HG03039 (cell line): ENCODE measurements at regions not wholly inside any gene's neighbourhood (a gene's known extent, or its start where the extent isn't known, plus 50 kb on each side); places are given as distances from the start of the nearest gene placed in this dataset.

Experiments used
- ATAC-seq: cut with Tn5 transposase; IDR thresholded peaks from one replicate; pipeline ENCODE4 v1.9.1; 2021; ENCODE audit warnings: mild to moderate bottlenecking, moderate library complexity; ENCODE audit not compliant: unreplicated experiment

DNA sequence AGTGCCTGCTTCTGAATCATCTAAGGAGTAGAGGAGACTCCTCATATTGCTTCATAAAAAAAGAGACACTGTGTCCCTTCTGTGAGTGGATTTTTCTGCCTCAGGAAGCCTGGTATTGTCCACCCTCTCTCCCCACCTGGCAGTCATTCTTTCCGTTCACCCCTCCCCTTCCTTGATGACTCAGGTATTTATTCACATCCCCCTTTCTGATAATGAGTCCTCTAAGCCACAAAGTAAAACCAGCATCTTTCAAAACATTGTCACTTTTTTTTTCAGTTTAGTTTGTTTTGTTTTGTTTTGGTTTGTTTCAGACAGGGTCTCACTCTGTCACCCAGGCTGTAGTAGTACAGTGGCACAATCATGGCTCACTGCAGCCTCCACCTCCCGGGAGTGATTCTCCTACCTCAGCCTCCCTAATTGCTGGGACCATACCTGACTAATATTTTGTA, 65.2 kb upstream of the UBE2E1 start:
- peak; percentile 76 for ATAC-seq

- ATAC-seq = no peak
Observed at GRCh38 chr3:23741036-23741706, 64.6 kb upstream of the UBE2E1 start.

- no peak for ATAC-seq
Observed at GRCh38 chr3:23743141-23743784, 62.5 kb upstream of the UBE2E1 start.

GRCh38 chr3:23746441-23746840, 59.3 kb upstream of the UBE2E1 start:
- no peak for ATAC-seq

GRCh38 chr3:23747841-23748240, 57.9 kb upstream of the UBE2E1 start:
- ATAC-seq = no peak

- ATAC-seq = no peak
Observed at GRCh38 chr3:23748398-23749110, 57.2 kb upstream of the UBE2E1 start.

- no peak for ATAC-seq
Observed at GRCh38 chr3:23749609-23750008, 56.1 kb upstream of the UBE2E1 start.

GRCh38 chr3:23750573-23751210, 55.1 kb upstream of the UBE2E1 start:
- no peak for ATAC-seq

DNA sequence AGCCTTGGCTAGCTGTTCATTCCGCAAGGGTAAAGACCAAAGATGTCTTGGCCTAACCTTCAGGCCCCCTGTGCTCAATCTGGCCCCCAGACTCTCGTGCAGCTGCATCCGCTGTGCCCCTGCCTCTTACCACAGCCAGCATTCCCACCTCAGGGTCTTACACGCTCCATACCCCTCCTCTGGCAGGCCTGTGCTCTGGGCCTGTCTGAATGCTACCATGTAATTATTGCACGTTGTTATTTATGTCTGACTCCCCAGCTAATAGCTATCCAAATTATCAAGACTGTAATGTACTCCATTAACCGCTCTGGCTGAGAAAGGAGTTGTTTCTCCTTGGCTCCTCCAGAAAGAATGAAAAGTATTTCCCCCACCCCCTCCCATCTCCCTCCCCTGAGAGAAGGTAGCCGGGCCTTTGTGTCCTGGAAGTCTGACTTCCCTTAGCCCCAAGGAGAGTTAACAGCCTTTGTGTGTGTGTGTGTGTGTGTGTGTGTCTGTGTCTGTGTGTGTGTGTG, 54.5 kb upstream of the UBE2E1 start:
- ATAC-seq = no peak

GRCh38 chr3:23752126-23752525, 53.6 kb upstream of the UBE2E1 start:
- ATAC-seq = no peak

DNA sequence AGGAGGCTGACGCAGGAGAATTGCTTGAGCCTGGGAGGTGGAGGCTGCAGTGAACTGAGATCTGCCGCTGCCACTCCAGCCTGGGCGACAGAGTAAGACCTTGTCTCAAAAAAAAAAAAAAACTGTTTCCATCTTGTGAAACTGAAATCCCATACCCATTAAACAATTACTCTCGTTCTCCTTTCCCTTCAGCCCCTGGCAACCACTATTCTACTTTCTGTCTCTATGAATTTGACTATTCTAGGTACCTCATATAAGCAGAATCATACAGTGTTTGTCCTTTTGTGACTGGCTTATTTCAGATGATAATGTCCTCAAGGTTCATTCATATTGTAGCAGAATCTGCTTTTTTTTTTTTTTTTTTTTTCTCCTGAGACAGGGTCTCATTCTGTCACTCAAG, 51.5 kb upstream of the UBE2E1 start:
- no peak for ATAC-seq
